CD4-positive, alpha-beta T cell treated with Interleukin-4 for 1 hour (primary cell): ENCODE measurements at regions not wholly inside any gene's neighbourhood (a gene's known extent, or its start where the extent isn't known, plus 50 kb on each side); places are given as distances from the start of the nearest gene placed in this dataset.
"Not testable (repeated sequence)": the region's sequence is repeated elsewhere in the genome, so short reads cannot be mapped to it uniquely, and the experiment has no call there.

Experiments
- DNase-seq, 2 donors: peaks; one replicate each; pipeline ENCODE4 v3.0.0-alpha.2; 2020 to 2022

DNA sequence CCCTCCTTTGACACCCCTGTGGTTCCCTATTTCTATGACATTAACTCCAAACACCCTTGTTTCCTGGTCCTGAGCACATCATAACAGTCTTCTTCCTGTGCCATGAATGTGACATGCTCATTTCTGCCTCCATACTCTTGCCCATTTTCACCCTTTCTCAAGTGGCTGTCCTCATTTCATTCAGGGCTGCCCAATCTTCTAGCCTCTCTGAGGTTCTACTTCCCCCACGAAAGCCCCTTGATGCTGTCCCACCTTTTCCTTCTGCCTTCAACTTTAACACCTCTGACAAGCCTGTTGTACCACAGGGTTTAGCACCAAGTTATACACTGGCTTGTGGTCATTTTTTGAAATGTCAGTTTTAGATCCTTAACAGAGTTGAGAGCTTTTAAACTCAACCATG, 136.2 kb upstream of the BOD1L1 start:
- no peak for DNase-seq

DNA sequence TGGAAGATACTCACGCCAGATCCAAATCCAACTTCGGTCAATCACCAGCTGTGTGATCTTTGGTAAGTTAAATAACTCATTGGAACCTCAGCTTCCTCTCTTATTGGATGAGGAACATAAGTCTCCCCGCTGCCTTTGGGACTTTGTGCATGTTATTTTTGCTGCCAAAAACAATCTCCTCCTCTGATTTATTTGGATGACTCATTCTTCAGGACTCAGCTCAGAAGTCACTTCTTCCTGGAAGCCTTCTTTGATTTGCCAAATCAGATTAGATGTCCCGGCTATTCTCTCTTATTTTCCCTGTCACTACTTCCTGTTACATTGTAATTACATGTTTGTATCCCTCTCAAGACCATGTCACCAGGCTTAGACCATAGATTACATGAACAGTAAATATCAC, 138.0 kb upstream of the BOD1L1 start:
- no peak for DNase-seq

DNA sequence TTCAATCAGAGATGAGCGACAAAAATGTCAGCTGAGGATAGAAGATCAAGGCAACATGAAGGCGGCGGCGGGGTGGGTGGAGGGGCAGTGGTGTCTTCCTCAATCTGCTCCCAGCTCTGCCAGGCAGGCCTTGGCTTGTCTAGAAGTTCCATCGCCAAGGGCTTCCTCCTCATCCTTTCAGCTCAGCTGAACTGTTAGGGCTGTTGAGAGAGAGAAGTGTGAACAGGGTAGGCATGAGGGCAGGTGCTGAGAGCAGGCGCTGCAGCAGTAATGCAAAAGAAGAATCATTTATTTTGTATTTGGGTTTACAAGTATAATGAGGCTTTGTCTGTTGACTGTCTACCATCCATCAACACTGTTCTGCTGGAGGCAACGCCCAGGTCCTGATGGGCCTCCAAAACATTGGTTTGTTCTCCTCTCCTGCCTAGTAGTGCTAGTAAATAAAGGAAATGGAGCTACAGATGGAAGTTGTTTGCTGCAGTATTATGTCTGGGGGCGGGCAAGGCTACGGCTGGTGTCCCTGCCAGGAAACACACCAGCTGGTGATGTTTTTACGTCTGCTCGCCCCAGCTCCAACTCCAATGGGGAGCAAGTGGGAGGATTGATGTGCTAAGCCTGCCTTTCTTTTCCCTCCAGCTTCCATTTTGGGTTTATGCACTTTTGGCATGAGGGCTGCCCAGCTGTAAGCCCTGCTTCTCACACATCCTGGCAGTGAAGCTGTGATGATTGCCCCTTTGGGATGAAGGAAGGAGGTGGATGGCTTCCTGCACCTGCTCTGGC, 139.4 kb upstream of the BOD1L1 start:
- DNase-seq: no peak

DNA sequence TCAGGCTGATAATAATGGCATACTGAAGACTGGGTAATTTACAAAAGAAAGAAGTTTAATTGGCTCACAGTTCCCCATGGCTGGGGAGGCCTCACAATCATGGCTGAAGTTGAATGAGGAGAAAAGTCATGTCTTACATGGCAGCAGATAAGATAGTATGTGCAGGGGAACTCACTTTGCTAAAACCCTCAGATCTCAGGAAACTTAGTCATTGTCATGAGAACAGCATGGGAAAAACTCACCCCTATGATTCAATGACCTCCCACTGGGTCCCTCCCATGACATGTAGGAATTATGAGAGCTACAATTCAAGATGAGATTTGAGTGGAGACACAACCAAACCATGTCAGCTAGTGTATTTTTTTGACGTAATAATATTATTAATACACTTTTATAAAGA, 149.8 kb upstream of the BOD1L1 start:
- DNase-seq: no peak

DNA sequence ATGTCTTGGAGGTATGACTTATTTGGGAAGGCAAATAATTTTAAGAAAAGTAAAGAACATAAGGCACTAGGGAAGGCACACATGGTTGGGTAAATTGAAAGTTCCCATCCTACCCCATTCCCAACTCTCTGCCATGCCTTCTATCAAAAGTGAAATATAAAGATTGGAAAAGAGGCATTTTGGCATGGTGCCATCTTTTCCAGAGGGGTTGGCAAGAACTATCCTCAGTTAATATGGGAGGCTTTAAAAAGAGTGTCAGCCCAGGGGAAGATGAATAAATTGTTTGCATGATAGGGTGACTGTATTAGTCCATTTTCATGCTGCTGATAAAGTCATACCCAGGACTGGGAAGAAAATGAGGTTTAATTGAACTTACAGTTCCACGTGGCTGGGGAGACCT, 150.8 kb upstream of the BOD1L1 start:
- DNase-seq: no peak

DNA sequence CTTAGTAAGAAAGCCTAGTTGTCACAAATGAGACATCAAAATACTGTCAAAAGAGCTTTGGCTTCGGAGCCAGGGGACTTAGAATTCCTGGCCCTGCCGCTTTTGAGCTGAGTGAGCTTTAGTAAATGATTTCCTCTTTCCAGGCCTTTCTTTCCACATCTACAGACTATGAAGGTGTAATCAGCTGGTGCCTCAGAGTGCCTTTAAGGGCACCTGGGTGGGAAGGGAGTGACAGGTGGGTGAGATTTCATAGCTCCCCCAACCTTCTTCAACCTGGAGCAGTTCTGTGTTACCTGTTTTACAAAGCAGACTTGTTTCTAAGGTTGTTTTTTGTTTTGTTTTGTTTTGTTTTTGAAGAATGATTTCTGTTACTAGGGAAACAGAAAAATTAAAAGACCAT, 154.7 kb upstream of the BOD1L1 start:
- DNase-seq: no peak

DNA sequence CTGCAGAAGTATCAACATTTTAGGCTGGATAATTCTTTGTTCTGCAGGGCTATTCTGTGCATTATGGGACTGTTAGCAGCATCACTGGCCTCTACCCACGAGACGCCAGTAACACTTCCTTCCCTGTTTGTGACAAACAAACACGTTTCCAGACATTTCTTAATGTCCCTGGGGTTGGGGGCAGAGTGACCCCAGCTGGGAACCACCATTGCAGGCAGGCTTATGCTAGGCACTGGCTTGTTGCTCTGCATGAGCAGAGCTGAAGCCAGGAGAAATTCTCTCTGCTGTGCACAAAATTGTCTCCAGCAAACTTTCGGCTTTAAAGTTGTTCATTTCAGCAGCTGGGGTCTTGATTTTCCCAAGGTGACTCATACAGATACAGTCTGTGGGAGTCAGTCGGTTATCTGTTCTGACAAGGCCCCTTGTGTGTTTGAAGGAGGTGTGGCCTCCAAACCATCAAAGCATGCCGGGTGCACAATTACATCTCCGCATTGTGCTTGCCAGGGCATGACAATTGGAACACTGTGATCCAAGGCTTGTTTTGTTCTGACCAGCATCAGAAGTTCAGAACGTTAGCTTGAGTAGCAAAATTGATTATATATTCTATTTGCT, 156.4 kb upstream of the BOD1L1 start:
- no peak for DNase-seq

DNA sequence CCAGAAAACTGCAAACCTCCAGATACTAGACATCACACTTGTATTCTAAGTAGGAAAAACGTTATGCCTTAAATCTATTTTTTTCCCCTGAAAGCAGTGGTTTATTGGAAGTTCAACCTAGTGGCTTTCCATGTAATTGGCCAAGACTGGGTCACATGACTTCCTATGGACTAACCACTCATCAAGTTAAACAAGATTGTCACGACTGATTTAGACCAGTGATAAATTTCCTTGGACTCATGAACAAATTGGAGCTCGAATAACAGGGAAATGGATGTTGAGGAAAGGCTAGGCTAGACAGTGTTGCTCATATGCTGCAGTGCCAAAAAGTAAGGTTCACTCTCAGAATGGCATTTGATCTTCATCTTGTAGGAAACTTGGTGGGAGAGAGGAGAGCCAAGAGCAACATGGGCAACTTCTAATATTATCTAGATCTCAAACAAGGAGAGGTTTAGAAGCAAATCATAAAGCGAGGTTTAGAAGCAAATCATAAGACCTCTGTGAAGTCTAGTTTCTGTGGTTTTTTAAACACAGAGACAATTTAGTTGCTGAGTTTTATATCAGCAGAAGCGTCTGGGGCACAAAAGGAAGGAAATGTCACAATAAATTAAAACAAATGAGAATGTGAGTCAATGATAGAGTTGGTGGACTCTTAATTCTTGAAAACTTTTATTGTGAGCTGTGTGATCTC, 165.6 kb upstream of the BOD1L1 start:
- DNase-seq: no peak

DNA sequence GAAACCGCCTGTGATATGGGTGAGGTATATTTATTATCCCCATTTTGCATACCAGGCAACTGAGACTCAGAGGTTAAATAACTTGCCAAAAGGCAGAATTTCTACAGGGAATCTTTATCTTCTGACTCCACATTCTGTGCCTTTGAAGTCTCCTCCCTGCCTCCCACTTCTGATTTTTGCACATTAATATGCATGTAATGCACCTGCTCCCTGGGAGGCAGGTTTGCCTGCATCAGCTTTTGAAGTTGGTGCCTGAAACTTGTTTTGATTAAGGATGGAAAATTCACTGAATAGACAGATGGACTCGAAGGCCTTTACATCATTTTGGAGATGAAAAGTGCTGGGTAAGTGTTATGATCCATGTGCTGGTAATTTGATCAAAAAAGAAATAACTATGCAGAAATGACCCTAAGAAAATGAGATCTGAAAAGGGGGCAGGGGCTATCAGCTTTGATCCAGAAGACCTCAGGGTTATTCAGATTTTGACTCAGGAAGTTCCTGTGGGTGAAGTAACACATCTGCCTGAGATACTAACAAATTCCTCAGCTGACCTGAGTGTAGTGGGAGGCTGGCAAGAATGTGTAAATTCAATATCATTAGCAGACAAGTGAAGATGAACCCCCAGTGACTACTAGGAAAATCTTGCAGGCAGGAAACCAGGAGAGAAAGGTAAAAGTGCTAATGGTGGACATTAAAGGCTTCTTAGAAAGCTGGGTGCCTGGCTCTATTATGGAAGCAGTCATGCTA, 167.5 kb upstream of the BOD1L1 start:
- no peak for DNase-seq

DNA sequence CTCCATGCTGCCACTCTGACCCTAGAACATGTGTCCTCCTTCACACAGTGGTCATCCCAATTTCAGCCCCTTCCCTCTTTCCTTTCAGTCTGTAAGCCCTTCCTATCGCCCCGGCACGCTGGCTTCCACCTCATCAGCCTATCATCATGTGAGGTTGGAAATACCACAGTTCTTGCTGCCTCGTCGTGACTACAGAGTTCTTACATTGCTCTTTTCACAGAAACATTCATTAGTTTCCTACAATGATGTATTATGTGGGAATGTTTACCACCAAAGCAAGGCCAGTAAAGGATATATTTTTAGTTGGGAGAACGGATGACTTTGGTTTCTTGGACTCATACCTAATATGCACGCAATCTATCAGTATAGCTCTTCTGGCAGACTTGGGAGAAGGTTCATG, 169.5 kb upstream of the BOD1L1 start:
- no peak for DNase-seq

DNA sequence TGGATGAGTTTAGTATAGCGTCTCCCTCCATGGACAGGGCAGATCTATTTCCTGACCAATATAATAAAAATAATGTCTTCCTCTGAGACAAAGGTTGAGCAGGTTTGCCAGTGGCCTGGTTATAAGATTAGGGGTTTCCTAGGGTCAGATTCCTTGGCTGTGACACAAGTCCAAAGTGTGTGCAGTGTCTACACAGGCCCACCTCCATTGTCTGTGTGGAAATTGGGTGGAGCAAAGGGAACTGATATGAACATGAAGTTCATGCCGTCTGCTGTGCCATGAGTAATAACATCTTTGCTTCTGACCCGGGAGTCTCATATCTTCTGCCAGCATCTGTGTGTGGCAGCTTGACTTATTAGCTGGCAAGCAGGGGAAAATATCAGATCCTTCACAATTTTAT, 187.7 kb upstream of the BOD1L1 start:
- DNase-seq: no peak

DNA sequence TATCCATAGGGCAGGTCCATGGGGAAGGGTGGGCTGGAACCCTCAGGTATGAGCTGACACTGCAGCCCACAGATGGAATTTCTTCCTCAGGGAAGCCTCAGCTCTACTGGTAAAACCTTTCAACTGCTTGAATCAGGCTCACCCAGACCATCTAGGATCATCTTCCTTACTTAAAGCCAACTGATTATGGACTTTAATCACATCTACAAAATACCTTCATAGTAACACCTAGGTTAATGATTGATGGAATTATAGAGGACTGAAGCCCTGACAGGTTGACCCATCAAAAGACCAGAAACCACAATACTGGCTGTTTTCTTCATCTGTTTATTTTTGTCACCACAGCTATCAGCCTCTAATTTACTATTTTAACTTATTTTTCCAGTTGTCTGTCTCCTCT, 188.9 kb upstream of the BOD1L1 start:
- DNase-seq: no peak

DNA sequence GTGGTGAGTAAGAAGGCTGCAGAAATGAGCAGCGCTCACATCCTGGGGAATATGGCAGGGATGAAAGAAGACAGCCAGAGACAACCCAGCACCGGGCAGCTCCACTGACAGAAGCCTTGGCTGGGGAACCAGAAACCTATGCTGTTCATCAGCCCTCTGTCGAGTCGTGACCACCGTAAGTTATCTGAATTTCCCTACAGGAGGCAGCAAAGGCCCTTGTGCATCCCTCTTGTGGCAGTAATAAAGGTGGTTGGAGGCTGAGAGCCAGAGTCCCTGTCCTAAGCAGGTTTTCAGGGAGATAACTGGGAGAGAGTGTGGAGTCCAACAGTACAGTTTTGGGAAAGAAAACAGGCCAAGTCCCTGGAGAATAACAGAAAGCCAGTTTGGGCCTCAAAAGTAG, 194.0 kb upstream of the BOD1L1 start:
- DNase-seq: no peak

DNA sequence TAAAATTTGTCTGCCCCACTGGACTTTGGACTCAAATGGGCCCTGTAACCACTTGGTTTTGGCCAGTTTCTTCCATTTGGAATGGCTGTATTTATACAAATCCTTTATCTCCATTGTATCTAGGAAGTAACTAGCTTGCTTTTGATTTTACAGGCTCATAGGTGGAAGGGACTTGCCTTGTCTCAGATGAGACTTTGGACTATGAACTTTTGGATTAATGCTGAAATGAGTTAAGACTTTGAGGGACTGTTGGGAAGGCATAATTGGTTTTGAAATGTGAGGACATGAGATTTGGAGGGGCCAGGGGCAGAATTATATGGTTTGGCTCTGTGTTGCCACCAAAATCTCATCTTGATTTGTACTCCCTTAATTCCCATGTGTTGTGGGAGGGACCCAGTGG, 198.3 kb upstream of the BOD1L1 start:
- DNase-seq: not testable (repeated sequence)

DNA sequence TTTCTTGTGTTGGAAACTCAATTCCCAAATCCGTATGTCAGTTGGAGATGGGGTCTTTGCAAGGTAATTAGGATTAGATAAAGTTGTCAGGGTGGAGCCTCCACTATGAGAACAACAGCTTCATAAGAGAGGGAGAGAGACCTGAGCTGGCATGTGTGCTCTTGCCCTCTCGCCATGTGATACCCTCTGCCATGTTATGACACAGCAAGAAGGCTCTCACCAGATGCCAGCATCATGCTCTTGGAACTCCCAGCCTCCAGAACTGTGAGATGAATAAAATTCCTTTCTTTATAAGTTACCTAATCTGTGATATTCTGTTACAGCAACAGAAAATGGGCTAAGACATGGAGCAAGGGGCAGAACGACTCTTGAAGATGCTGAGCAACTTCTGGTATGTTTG, 201.9 kb upstream of the BOD1L1 start:
- DNase-seq: no peak

DNA sequence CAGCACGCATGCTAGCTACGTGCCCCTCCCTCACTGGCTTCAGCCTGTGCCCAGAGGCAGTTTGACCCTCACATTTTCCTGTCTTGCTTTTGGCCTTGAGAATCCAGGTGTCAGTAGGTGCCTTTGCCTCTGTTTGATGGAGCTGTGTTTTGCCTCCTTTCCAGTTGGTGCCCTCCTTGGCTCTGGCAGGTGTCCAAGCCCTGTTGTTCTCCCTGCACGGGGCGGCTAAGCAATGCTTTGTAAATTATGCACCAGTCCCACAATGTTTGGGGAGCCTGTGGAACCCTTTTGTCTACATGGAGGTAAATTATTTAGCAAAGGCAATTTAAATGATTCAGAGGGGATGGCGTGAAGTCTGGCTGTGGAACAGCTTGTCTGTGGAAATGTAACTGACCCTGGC, 202.9 kb upstream of the BOD1L1 start:
- no peak for DNase-seq

DNA sequence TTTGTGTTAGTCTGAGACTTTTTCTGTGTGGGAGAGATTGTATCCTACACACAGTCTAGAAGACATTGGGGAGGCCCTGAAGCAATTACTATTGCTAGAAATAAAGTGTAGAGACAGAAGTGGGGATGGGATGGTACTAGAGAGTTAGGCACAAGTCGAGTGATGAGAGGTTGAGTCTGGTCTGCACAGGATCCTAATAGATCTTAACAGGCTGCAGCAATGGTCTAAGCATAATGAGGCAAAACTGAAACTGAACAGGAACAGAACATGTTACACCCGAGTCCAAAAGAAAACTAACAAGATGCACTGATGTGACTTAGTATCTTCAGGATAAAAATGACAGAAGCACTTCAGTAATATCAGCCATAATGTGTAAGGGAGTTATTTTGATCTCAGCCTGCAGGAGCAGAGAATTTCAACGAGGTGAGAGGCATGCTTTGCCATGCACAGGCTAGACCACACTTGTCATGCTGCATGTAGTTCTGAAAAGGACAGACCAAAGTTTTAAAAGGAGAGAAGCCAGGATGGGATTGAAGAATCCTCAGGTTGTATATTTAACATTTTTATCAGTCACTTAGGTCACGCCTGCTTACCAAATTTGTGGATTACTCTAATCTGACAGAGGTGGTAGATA, 205.8 kb upstream of the BOD1L1 start:
- no peak for DNase-seq

DNA sequence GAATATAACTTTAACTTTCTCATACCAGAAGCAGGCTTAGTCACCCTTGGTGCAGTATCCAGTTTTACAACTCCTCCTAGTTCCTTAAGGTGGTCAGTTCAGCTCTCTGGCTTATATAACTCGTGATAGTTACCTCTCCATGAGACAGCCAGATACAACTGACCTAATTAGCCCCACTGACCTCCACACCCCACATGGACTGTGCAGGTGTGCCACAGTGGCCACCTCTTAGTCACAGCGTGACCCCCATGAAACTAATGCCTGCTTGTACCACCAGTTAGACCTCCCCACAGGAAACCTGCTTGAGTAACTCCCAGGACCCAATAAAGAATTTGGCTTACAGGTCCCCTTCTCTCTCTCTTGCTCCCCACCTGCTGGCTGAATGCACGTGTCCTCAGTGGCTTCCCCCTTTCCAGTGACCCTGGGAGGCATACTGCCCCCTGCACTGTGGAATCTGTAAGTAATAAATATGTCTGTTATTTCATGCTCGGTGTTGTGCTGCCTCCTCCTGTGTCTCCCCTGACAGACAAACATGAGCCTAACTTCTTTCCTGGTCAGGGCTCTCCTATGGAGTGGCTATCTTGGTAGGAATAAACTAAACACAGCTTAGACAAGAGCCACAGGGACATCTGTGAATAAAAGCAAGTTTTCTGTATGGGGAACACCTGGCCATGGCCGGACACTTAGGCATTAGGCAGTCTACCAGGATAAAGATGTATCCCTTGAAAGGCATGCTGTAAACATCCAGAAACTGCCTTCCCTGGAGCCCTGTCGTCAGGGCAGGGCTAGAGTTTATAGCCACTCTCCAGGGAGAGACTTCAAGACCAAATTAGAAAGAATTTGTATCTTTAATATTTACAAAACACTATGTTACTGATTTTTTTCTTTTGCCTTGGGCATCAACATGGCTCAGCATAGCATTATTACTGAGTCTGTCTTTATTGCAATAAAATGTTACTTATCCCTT, 209.7 kb upstream of the BOD1L1 start:
- DNase-seq: no peak

DNA sequence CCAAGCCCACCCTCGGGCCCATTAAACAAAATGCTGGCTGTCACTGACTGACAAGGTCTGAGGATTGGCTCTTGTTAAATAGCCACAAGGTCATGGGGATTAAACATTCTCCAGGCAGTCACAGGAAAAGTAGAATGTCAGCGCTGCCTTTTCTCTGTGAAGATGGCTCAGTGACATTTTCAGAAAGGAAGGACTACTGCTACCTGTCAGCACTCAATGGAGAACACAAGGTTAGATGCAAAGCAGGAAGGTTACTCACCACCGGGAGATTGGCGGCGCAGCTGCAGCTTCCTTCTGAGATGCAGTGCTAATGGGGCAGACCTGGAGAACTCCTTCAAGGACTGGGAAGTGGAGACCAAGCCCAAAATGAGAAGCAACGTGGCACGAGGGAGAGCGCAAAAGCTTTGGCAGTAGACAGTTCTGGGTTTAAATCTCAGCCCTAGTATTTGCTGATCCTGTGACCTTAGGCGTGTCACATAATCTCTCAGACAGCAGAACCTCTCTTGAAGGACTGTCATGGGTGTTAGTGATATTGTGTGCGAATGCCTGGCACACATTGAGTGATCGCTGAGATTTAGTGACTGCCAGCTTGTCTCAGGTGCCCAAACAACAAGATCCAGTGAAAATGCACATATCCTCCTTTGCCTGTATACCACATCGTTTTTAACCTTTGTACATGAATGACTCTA, 213.1 kb upstream of the BOD1L1 start:
- DNase-seq: no peak

DNA sequence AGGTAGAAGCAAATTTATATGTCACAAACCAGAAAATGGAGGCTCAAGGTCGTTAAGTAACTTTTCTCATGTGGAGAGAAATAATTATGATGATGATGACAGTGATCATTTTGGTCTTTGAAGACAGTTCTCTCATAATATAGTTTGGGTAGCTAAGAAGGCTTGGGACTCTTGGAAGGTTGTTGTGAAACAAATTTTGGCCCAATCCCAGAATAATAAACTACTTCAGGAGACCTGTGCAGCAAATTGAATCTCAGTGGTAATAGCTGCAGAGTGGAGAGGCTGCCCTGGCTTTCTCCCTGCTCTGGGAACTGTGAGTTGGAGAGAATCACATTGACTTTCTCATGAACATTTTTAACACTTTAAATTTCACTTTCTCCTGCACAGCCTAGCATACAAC, 217.2 kb upstream of the BOD1L1 start:
- DNase-seq: no peak

DNA sequence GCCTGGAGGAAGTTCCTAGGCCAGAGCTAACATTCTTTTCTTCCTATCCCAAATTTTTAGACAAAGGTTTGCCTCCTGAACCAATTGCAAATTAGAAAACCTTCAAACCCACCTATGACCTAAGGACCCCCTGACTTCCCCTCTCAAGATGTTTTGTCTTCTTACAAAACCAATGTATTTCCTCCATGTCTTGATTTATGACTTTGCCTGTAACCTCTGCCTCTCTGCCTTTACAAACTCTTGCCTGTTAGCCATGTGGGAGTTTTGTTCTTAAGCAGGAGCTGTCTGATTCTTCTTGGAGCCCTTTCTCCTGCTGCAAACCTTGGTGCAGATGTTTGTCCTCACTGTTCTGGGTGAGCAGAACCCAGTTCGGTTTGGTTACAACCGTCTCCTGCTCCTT, 222.3 kb upstream of the BOD1L1 start:
- DNase-seq: no peak
